NCI-H748 (cell line): ENCODE measurements at regions not wholly inside any gene's neighbourhood (a gene's known extent, or its start where the extent isn't known, plus 50 kb on each side); places are given as distances from the start of the nearest gene placed in this dataset.
A peak's percentile ranks its signal among the peaks of the same experiment; 100 is the strongest.
"Not testable (repeated sequence)": the region's sequence is repeated elsewhere in the genome, so short reads cannot be mapped to it uniquely, and the experiment has no call there.

Source experiments
- DNase-seq: peaks from one replicate; lab custom pipeline; 2025; ENCODE audit not compliant: unreplicated experiment; lab: John Stamatoyannopoulos, UW

- no peak for DNase-seq
Measured at GRCh38 chr3:78283994-78284393, 1244.1 kb downstream of the ROBO2 start.

- DNase-seq, result no peak
Measured at GRCh38 chr3:78285032-78285728, 1245.3 kb downstream of the ROBO2 start.

GRCh38 chr3:78287085-78287484 lies 1247.2 kb downstream of the ROBO2 start:
- no peak for DNase-seq

GRCh38 chr3:78293284-78293683 lies 1253.4 kb downstream of the ROBO2 start:
- no peak for DNase-seq

- no peak for DNase-seq
Measured at GRCh38 chr3:78304115-78304514, 1264.2 kb downstream of the ROBO2 start.

- no peak for DNase-seq
Measured at GRCh38 chr3:78312851-78313250, 1273.0 kb downstream of the ROBO2 start.

GRCh38 chr3:78313332-78313731 lies 1273.4 kb downstream of the ROBO2 start:
- no peak for DNase-seq

GRCh38 chr3:78314327-78314726 lies 1274.4 kb downstream of the ROBO2 start:
- DNase-seq, result peak; percentile 81

- no peak for DNase-seq
Measured at GRCh38 chr3:78317774-78318173, 1277.9 kb downstream of the ROBO2 start.

- peak; percentile 97 for DNase-seq
Measured at GRCh38 chr3:78322780-78323179, 1282.9 kb downstream of the ROBO2 start.

GRCh38 chr3:78337801-78338211 lies 1297.9 kb downstream of the ROBO2 start:
- no peak for DNase-seq

- DNase-seq, result no peak
Measured at GRCh38 chr3:78338405-78338804, 1298.5 kb downstream of the ROBO2 start.

GRCh38 chr3:78343221-78343620 lies 1303.3 kb downstream of the ROBO2 start:
- DNase-seq, result no peak

GRCh38 chr3:78344267-78344666 lies 1304.4 kb downstream of the ROBO2 start:
- DNase-seq, result not testable (repeated sequence)

GRCh38 chr3:78344918-78345317 lies 1305.0 kb downstream of the ROBO2 start:
- no peak for DNase-seq

GRCh38 chr3:78347176-78347575 lies 1307.3 kb downstream of the ROBO2 start:
- DNase-seq, result no peak

- DNase-seq, result no peak
Measured at GRCh38 chr3:78348664-78349063, 1308.8 kb downstream of the ROBO2 start.

GRCh38 chr3:78349571-78349970 lies 1309.7 kb downstream of the ROBO2 start:
- no peak for DNase-seq

- DNase-seq, result no peak
Measured at GRCh38 chr3:78351334-78351733, 1311.4 kb downstream of the ROBO2 start.

GRCh38 chr3:78353231-78353630 lies 1313.3 kb downstream of the ROBO2 start:
- DNase-seq, result no peak

- no peak for DNase-seq
Measured at GRCh38 chr3:78360849-78361248, 1321.0 kb downstream of the ROBO2 start.

- DNase-seq, result peak; percentile 97
Measured at GRCh38 chr3:78368636-78369345, 1328.9 kb downstream of the ROBO2 start.

GRCh38 chr3:78390221-78390620 lies 1350.3 kb downstream of the ROBO2 start:
- no peak for DNase-seq
